NCI-H345 treated with DMSO at 0.1 percent for 48 hours (cell line): ENCODE measurements at regions not wholly inside any gene's neighbourhood (a gene's known extent, or its start where the extent isn't known, plus 50 kb on each side); places are given as distances from the start of the nearest gene placed in this dataset.

Source experiments
- DNase-seq: peaks from one replicate; lab custom pipeline; 2025; ENCODE audit not compliant: unreplicated experiment; lab: John Stamatoyannopoulos, UW

DNA sequence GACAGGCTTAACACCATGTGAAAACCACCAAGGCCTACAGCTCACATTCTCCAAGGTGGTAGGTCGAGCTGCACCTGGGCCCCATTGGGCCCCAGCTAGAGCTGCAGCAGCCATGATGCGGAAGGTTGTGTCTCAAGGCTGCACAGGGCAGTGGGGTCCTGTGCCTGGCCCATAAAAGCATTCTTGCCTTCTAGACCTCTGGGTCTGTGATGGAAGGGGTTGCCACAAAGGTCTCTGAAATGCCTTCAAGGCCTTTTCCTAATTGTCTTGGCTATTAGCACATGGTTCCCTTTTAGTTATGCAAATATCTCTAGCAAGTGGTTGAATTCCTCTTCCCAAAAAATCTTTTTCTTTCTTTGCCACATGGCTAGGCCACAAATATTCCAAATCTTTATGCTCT, 52.5 kb upstream of the C11orf58 start:
- no peak for DNase-seq

DNA sequence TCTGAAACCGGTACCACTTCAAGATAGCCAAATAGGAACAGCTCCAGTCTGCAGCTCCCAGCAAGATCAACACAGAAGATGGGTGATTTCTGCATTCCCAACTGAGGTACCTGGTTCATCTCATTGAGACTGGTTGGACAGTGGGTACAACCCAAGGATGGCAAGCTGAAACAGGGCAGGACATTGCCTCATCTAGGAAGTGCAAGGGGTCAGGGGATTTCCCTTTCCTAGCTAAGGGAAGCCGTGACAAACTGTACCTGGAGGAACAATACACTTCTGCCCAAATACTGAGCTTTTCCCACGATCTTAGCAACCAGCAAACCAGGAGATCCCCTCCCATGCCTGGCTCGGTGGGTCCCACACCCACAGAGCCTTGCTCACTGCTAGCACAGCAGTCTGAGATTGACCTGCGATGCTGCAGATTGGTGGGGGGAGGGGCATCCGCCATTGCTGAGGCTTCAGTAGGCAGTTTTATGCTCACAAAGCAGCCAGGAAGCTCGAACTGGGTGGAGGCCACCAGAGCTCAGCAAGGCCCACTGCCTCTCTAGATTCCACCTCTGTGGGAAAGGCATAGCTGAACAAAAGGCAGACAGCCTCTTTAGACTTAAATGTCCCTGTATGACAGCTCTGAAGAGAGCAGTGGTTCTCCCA, 59.9 kb upstream of the C11orf58 start:
- DNase-seq, result no peak

DNA sequence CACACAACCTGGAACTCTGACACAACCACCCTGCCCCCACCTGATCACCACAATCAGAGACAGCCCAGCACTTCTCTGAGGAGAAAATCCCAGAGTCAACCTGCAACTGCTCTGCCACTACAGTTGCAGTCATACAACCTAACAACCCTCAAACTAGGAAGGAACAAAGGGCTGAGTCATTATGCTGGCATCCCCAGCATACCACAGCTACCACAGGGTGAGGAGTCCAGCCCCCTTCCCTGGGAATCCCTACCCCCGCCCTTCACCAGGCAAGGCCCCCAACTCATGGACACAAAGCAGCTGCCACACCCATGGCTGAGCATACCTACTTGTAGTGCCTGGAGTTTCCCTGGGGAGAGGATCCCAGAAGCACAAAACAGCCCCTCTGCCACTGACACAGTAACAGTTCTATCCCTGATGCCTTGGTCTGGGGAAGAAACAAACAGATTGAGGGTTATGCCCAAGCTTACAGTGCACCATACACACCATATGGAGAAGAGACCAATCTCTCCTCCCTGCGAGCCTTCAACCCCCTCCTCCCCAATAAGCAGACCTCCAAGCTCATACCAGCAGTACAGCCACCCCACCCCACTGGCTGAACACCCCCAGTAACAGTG, 68.5 kb upstream of the C11orf58 start:
- no peak for DNase-seq

DNA sequence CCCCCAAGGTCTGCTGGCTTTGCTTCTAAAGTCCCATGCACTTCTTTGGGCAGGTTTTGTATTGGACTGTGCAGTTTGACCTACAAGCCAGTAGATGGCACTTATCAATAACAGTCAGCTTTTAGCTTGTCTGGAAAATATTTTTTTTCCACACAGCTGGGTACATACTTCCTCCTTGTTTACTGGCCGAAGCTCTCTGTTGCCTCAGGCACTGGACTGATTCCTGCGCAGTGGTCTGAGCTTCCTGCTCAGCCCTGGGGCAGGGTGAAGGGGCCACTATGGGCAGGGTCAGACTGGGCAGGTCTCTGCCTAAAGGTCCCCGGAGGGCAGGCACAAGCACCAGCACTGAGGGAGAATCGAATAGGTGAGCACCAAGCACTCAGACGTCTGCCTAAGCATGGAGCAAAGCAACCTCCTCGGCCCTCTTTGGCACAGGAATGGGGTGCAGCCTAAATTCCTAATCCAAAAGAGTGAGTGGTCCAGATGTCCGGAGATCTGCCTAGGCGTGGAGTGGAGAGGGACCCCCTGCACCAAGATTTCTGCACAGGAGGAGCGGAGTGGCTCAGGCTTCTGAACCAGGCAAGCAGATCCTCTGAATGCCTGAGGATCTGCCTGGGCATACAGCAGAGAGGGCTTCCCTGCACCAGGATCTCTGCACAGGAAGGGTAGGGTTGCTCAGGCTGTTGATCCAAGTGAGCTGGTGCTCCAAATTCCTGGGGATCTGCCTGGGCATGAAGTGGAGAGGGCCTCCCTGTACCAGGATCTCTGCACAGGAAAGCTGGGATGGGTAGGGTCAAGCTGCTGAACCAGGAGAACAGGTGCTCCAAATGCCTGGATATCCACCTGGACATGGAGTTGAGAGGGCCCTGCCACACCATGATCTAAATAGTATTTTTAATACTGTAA, 105.9 kb upstream of the C11orf58 start:
- DNase-seq, result no peak

DNA sequence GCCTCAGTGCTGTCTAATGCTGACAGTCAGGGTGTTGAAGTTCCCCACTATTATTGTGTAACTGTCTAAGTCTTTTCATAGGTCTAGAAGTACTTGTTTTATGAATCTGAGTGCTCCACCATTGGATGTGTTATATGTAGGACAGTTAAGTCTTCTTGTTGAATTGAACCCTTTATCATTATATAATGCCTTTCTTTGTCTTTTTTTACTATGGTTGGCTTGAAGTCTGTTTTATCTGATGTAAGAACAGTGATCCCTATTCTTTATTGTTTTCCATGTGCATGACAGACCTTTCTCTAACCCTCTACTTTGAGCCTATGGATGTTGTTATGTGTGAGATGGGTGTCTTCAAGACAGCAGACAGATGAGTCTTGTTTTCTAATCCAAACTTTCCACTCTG, 107.8 kb upstream of the C11orf58 start:
- DNase-seq, result no peak

DNA sequence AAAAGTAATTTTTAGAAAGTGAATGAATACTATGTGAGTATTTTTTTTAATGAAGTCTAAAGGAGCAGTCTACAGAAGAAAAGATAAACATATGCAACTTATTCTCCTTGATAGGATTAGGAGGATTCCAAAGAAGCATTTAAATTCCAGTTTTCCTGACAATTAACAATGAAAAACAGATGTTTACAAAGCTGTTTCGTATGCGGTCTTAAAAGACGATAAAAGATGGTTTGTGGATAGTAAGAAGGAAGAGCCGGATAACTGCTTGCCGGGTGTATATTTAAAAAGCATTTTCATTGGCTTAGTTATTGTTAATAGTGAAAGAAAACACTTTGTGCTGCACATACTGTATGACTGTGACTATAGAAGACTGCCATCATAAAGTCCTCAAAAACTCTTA, 120.0 kb upstream of the C11orf58 start:
- no peak for DNase-seq

DNA sequence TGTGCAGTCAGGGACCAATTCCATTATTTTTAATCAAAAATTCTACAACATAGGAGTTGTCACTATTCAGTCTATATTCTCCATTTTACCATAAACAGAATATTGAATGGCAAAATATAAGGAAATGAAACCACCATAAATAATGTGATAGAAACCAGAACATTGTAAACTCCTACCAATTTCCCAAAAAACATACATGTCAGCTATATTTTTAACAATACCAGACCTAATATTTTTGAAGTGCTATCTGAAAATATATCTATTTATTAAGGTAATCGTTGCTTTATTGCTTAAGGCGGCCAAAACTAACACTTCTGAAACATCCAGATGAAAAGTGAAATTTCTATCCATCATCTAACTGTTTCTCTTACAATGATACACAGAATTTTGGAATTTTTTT, 123.0 kb upstream of the C11orf58 start:
- DNase-seq, result no peak

DNA sequence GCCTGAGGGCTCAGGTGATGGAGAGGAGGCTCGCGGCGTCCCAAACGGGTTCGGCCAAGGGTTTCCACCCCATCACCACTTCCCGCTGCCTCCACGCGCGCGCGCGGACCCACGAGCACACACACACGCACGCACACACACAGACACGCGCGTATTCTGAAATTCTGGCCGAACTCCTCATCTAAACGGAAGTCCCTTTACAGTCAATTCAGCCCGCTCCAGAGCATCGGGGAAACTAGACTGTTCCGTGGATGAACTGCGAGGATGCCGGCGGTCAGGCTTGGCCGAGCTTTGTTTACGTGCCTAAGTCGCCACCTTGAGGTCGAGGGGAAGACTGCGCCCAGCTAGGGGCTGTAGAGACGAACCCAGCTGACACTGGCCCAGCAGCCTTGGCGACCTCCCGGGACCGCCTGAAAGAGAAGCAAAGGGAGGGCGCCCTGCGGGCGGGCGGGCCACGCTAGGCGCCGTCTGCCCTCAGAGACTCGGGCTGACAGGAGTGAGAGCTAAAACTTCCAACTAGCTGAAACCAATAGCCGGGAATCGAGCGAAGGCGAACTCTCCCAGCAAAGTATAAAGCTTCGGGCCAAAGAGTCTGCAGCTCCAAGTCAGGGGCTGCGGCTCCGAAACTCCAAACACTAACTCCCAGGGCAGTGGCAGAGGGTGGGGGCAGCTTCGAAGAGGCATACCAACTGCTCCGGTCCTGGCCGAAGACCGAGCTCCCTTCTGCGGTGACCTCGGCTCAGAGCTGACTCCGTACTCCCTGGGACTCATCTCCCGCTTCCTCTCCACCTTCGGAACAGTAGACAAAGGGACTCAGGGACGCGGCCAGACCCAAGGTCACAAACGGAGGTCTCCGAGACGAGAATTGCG, 124.7 kb upstream of the C11orf58 start:
- peak; percentile 69 for DNase-seq

DNA sequence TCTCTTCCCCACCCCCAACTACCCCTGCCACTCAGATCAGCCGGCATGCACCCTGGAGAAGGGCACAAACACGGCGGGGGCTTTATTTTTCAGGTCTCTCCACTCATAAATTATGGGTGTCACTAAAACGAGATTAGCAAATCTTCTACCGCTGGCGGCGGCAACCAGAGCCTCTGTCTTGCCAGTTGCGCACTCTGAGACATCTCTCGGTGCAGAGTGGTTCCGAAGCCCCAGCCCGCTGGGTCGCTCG, 125.3 kb upstream of the C11orf58 start:
- peak; percentile 62 for DNase-seq

DNA sequence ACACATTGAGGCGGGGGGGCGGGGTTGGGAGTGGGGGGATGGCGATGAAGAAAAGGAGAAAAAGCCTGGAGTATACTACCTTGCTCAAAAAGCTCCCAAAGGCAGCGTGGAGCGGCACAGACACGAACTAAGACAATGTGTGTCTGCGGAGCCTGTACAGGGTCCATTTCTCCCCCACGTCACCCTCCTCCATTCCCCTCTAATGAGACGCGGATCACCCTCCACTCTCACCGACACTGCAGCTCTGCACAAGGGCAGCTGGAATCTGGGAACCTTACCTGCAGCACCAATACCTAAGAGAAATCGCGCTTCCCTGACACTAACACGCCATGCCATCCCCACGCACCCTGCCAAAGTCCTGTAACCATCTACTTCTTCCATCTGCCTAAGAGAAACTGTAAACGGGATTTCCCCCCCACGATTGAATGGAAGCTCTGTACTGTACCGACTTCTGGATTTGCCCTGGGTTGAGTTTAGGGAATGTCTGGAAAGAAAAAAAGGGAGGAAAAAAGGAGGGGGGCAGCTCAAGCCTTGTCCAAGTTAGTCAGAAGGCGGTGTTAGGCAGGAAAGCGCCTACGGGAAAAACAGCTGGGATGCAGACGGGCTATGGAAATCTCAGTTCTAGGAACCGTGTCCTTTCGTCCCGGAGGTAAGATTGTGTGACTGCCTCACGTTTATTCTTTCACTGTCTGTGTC, 125.7 kb upstream of the C11orf58 start:
- peak; percentile 62 for DNase-seq

DNA sequence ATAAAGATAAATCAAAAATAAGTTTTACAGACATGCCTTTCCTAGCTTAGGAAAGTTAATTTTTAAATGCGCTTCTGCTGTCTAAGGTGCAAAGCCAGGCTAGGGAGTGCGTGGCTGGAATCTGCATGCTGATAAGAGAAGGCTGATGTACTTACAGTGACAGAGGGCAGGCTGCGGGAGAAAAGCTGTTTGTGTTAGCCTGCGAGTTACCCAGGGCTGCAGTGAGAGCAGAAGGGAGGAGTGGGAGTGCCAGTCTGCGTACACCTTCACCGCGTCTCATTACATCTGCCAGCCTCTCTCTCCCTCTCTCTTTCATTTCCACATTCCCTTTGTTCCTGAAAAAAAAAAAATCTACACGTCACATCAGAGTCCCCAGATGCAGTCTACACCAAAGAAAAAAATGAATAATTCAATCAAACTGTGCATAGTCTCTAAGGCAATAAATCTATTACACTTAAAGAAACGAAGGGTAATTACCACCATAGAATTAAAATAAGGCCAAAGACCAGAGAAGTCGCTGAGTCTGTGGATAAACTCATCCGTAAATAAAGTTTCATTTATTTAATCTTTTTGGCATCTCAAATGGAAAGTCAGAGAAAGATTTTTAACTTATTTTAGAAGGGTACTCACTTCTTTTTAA, 126.4 kb upstream of the C11orf58 start:
- DNase-seq, result peak; percentile 84

DNA sequence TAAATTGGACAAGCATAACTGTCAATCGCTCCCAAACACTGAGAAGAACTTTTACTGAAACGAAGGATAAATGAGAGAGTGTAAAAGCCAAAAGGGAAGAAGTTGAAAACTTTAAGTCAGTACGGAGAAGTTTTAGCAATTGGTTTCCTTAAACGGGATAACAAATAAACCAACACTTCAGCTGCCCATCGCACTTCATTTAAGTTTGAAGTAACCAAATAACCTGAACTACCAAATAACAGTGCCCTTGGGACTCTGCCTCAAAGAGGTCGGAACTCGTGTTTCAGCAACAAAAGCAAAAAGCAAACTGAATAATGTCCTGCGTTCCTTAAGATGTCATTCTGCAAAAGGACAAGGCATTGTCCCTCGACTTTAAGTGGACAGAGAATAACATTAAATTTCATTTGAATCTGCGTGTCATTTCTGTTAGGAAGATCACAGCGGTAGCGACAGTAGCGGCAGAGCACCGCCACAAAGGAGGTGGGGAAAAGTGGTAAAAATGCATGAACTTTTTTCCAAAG, 127.0 kb upstream of the C11orf58 start:
- no peak for DNase-seq

DNA sequence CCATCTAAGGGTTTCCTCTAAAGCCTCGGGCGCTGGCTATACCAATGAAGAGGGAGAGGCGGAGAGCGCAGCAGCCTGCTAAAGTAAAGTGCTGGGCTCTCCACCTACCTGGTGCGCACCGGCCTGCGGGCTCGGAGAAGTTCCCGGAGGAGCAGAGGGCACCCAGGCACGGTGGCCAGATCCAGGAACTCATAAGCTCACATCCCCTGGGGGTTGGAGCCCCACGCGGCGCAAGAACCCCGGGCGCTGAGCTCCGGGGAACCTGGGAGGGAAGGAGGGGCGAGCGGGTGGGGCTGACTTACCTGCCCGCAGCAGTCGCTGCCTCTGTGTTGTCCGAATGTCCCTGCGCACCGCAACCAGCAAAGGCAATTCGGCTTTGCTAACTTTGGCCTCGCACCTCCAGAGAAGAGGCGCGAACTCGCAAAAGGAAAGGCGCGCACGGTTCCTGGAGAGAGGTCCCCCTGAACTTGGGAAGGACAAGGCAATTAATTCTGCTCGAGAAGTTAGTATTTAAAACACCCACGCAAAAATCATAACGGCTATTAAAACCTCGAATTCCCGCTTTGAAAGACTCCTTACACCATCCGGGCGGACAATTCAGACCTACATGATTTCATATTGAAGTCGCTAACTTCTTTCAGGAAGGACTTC, 127.6 kb upstream of the C11orf58 start:
- no peak for DNase-seq

DNA sequence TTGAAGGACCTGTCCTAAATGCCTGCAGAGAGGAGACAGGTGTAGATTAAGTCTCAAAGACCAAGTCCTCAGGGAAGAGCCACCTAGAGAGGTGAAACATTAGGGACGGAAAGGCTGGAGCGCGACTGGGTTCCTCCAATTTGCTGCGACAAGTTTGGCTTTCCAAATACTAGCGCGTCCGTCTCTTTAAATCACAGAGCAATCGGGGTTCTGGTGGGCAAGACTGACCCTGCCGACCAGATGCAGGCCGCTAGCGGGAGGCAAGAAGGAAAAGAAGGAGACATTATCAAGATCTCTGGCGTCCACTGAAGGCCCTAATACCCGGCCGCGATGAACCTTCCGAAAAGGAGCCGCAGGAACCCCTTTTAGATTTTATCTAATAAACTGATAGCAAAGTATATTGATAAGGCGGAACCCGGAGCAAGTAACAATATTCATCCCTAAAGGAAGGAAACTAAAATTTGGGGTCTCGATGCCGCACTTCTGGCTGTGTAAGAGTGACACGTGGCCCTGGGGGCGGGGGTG, 128.2 kb upstream of the C11orf58 start:
- no peak for DNase-seq

DNA sequence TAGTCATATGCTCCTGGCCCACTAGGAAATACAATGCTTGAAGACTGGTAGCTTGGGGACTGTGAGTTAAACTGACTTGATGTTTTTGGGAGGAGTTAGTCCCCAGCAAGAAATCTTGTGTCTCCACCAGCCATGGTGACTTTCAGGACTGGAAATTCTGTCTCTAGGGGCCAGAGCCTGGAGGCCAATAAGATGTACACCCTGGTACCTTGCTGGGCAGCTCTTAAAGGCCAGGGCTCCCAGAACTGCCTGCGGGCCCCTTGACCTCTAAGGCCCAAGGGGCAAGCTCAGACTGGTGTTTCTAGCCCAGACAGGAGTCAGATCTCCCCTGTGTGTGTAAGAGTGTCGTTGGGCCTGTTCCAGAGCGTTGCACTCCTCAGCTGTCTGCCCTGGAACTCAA, 128.7 kb upstream of the C11orf58 start:
- no peak for DNase-seq

DNA sequence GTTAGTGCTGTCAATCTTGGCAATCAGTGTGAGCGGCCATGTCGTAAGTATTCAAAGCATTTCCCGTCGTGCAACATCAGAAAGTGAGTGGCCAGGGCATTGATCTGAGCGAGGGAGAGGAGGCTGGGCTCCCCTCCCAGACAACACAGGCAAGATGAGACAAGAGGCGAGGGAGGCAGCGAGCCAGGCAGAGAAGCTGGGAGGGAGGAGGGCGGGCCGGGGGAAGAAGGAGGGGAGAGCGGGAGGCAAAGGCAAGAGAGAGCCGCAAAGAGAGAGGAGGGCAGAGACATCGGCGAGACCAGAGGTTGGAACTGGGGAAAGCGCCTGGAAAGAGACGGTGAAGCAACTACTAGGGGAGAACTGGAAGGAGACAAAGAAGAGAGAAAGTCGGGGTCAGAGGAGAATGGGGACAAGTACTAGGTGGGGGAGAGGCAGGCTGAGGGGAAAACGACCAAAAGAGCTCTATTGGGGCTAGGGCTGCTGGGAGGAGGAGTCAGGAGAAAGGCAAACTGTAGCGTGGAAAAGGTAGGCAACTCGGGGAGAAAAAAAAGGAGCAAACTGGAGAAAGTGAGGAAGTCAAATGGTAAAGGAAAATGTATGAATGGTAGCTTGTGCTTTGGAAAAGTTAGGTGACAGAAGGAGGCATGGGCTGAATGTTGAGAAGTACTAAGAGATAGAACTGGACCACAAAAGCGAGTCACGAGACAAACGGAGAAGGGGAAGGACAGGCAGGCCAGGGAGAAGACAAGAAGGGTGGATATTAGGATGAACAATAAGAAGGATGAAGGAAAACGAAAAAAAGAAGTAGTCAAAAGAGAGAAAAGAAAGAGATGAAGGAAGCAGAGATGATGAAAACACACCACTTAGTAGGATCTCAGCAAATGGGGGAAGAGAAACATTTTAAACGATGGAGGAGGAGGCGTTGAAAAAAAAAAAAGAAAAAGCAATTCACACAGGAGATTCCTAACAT, 130.5 kb upstream of the C11orf58 start:
- peak; percentile 62 for DNase-seq

DNA sequence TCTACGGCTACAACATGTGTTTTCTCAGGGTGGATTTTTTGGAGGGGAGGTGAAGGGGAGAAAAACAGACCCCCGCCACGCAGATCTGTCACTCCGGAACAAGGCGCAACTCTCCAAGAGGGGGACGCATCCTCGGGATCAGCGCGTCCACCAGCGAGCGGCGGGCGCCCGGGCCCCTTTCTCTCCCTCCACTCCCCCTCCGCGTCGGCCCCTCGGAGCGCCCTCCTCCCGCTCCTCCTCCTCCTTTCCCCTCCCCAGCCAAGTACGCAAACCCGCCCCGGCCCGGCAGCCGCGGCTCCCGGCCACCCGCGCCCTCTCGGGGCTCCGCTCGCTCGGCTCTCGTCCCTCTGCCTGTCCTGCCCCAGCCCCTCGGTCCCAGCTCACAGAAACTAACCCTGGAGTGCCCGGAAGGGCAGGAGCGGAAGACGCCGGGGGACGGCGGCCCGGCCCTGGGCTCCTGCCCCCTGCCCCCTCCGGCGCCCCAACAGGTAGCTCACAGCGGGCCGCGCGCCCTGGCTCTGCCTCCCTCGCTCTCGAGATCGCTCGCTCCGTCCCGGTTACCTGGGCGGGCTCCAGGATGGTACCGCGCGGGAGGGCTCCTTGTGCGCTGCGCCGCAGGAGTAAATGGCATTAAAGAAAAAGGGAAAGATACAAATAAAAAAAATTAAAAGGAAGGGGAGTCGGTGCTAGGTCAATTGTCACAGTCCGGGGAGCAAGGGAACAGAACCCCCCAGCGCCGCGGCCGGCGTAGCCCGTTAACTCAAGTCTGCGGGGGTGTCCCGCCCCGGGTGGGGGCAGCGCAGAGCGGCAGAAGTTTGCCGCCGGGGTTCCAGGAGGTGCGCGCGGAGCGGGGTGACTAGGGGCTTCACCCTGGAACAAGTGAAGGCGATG, 131.4 kb upstream of the C11orf58 start:
- DNase-seq, result peak; percentile 36
